ENCODE measurements at regions not wholly inside any gene's neighbourhood (a gene's known extent, or its start where the extent isn't known, plus 50 kb on each side); places are given as distances from the start of the nearest gene placed in this dataset.

- no peak for TF ChIP-seq CTCF (IDR thresholded peaks at IDR 0.05)
- no peak for TF ChIP-seq POLR2A (IDR thresholded peaks at IDR 0.05)
Observed at GRCh38 chr5:68379275-68380036, 163.9 kb downstream of the PIK3R1 start.
